GM10266 (cell line): ENCODE measurements at regions not wholly inside any gene's neighbourhood (a gene's known extent, or its start where the extent isn't known, plus 50 kb on each side); places are given as distances from the start of the nearest gene placed in this dataset.

Experiments
- DNase-seq: peaks from one replicate; pipeline ENCODE4 v3.0.0; 2012; ENCODE audit errors: extremely low spot score
- CTCF ChIP-seq: IDR thresholded peaks from 2 replicates; pipeline ENCODE4 v1.5.1; 2012; ENCODE audit warnings: mild to moderate bottlenecking, low read depth; ENCODE audit not compliant: control insufficient read depth, insufficient read depth; ENCODE audit errors: missing control alignments

GRCh38 chr4:112923516-112923915 is 125.9 kb upstream of the ANK2 start:
- no peak for DNase-seq
- no peak for TF ChIP-seq CTCF

GRCh38 chr4:112926819-112927218 is 122.6 kb upstream of the ANK2 start:
- DNase-seq: no peak
- no peak for TF ChIP-seq CTCF

- TF ChIP-seq CTCF: no peak
- no peak for DNase-seq
Measured at GRCh38 chr4:112927544-112927943, 121.9 kb upstream of the ANK2 start.

- no peak for DNase-seq
- TF ChIP-seq CTCF: no peak
Measured at GRCh38 chr4:112931001-112931400, 118.5 kb upstream of the ANK2 start.

GRCh38 chr4:112933790-112934189 is 115.7 kb upstream of the ANK2 start:
- TF ChIP-seq CTCF: no peak
- DNase-seq: no peak

- peak; percentile 73 for TF ChIP-seq CTCF
- peak; percentile 32 for DNase-seq
Measured at GRCh38 chr4:112938461-112939058, 110.9 kb upstream of the ANK2 start.

- no peak for DNase-seq
- TF ChIP-seq CTCF: no peak
Measured at GRCh38 chr4:112939901-112940300, 109.6 kb upstream of the ANK2 start.
